Medulla oblongata (tissue), 1 donor: ENCODE measurements at regions not wholly inside any gene's neighbourhood (a gene's known extent, or its start where the extent isn't known, plus 50 kb on each side); places are given as distances from the start of the nearest gene placed in this dataset.
"Not testable (repeated sequence)": the region's sequence is repeated elsewhere in the genome, so short reads cannot be mapped to it uniquely, and the experiment has no call there.

ENCODE experiments used
- DNase-seq: peaks from one replicate; pipeline ENCODE4 v3.0.0-alpha.2; 2015; ENCODE audit errors: extremely low spot score

DNA sequence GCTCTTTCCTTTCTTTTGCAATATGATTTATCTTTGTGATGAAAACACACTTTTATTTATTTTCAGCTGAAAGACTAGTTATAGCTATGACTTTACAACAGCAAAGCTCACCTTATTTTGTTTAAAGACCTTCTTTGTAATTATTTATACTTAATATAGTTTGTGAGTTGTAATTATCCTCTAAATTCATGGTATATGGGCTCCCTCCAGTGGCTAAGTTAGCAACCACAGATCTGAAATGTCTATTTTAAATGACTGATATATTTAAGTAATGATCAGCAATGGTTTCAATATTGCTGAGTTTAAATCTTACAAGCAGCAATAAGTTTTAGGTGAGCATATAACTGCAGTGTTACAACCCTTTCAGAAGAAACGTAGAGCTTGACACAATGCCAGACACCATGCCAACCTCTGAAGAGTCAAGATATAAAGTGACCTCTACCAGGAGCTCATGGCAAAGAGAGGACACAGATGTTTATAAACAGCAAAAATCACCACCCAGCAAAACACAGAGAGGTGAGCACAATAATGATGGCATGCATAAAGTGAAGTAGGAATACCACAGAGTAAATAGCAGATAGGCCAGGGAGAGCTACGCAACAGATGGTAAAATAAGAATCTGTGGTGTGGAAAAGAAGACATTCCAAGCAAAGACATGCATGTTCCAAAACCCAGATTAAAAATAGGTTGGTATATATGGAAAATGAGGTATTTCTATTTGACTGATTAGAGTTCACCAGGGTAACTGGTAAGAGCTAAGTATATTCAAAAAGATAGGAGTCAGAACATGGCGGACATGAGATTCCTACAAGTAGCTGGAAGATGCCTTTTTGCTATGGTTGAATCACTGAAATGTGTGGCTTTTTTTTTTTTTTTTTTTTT, 143.7 kb upstream of the ZNF385D start:
- peak; percentile 19 for DNase-seq

DNA sequence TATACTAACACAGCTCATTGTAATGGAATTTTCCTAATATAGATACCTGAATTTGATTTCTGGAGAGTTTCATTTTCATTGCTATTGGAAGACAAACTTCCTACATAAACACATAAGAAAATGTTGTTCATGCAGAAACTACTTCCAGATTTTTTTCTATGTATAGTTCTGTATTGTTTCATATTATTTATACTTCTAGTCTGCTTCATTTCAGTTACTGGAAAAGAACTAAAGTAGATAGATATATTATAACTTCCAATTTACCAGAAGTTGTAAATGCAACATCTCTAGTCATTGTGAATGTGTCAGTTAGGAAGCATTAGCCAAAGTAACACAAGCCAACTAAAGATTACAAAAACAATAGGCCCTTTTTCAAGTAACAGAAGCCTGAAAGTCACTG, 147.3 kb upstream of the ZNF385D start:
- peak; percentile 7 for DNase-seq

DNA sequence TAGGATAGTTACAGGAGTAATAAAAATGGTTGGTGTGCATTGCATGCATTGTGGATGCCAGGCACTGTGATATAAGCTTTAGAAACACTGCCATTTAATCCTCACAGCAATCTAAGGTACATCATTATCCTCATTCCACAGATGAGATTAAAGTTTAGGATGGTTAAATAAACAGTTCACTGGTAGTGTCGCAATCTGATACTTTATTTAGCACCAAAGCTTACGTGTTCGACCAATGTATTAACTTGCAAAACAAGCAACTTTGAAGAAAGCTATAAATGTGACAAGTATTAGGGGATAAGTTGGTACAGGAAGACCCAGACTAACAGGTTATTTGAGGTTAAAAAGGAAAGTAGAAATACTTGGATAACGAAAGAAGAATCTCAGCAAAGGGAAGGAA, 150.5 kb upstream of the ZNF385D start:
- DNase-seq, result no peak

DNA sequence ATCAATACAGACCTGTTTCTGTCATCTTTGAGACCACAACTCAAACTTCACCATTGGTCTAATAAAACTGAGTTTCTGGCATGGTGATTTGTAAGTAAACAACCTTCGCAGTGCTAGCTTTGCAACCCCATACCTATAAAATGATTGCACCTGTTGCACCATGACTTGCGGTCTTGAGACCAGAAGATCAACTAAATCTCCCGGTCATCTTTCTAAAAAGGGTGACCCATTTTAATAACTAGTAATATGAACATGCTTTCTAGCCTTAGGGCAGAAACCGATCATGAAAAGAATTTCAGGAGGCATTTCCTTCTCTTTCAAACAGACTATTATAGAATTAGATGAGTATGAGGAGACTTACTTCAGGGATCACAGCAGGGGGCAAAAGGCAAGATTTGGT, 151.9 kb upstream of the ZNF385D start:
- DNase-seq, result no peak

DNA sequence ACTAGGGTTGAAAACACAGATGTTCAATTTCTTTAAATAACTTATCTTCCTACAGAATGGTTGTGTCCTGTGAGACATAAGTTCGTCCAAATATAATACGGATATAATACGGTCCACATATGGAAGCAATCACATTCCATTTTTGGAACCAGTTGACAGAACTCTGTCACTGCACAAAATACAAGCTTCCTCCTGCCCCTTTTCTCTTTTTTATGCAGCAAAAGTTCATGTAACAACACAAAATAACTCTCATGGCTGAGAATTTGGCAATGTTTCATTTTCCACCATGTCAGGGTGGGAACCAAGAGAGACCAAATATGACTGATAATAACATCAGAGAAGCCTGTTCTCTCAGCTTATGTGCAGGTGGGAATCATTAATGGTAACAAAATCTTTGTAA, 158.1 kb upstream of the ZNF385D start:
- no peak for DNase-seq

DNA sequence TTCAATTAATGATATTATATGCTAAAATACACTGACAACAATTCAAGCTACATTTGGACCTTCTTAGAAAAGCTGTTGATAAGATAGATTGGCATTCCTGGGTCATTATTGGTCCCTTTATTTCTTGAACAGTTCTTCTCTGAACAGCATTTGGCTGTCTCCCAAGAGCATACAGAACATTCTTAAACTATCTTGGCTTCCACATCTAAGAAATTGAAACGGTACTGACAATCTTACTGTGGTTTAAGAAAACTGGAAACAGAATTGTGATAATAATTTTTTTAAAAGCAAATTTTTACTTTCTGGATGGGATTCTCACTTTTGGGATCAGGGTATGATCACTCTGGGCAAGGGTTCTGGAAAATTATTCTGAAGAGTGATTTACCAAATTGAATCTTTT, 161.7 kb upstream of the ZNF385D start:
- DNase-seq, result no peak

DNA sequence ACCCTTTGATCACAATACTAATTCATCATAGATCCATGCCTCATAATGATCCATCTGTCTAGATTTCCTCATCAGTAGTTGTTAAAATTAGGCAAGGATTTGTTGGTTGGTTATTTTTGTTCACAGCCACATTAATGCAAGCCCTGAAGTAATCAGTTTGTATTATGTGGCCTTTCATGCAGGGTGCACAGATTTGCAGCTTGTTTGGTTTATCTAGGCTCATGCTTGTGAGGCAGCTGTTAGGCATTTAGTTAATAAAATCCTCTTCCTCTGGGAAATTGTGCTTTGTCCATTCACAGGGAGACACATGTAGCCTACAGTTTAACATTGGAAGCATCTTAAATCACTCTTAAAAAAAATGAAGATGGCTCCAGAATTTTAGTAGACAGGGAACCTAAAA, 162.8 kb upstream of the ZNF385D start:
- DNase-seq, result no peak

DNA sequence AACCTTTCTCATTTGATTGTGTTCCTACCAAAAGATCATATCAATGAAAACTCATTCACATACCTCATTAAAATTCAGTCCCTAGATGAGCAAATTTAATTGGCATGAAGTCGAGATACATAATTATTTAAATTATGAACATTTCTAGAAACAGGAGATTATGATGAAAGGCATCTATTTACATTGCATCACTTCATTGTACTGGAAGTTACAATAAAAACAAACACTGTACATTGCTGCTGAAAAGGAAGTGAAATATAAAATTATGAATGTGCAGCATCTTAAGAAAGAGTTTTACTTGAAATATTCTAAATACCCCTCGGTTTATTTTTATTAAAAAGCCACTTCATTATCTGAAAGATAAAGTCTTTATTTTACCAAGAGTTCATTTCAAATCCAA, 163.4 kb upstream of the ZNF385D start:
- DNase-seq, result no peak

DNA sequence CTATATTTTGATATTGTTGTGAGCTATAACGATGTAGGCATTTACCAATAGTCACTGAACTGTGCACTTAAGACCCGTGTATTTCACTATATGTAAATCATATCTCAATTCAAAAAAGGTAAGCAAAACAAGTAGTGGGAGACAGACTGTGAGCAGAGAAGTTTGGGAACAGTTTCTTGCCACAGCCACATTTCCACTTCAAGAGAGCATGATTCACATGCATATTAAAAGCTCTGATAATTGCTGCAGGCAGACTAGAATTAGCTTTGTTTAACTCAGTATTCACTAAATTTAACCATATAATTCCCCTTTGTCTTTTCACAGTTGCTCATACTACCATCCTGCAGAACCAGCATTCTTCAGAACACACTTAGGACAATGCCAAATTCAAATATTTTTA, 168.4 kb upstream of the ZNF385D start:
- DNase-seq, result no peak

DNA sequence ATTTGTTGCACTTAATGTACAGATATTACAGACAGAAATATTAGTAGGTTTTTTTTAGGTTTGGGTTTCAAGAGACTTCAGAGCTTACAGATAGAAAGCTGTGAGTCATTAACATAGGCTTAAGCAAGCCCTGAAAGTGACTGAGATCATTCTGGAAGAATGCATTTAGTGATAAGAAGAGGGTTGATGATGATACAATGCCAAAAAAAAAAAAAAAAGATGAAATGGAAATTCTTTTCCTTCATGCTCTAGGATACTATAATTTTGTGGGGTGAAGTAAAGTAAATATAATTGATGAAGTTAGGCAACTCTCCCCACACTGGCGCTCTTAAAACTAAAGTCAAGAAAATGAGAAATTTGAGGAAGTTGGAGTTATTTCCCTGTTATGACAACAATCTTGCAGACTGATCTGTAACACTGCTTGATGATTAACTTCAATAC, 169.4 kb upstream of the ZNF385D start:
- no peak for DNase-seq

DNA sequence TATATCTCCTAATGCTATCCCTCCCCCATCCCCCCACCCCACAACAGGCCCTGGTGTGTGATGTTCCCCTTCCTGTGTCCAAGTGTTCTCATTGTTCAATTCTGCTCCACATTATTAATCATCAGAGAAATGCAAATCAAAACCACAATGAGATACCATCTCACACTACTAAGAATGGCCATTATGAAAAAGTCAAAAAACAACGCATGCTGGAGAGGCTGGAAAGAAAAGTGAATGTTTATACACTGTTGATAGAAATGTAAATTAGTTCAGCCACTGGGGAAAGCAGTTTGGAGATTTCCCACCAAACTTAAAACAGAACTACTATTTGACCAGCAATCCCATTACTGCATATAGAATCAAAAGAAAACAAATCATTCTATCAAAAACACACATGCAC, 172.1 kb upstream of the ZNF385D start:
- DNase-seq, result not testable (repeated sequence)

DNA sequence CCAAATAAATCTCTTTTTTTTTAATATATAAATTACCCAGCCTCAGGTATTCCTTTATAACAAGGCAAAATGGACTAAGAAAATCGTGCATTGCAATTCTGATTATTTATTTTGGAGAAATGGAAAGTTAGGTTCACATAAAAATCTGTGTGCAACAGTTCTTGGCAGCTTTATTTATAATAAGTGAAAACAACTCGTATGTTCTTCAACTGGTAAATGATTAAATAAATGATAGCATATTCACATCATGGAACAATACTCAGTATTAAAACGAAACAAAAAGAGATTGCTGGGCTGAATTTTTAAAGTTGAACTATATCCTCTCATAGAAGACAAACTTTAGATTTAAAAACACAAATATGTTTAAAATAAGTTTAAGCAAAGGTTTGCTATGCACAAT, 176.3 kb upstream of the ZNF385D start:
- no peak for DNase-seq

DNA sequence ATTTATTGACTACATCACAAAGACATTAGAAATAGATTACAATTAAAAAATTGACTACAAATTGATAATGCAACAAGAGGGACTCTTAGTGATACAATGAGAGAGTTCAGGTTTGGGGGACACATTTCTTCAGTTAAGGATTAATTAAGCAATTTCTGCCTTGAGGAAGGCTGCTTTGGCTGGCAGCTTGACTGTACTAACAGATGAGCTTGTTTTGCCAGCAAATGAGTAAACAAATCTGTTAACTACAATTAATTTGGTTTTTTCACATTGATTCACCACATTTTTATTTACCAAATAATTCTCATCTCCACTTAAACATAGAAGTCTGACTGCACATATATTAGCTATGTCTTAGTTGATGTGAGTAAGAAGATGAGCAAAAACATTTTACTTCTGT, 183.6 kb upstream of the ZNF385D start:
- no peak for DNase-seq

DNA sequence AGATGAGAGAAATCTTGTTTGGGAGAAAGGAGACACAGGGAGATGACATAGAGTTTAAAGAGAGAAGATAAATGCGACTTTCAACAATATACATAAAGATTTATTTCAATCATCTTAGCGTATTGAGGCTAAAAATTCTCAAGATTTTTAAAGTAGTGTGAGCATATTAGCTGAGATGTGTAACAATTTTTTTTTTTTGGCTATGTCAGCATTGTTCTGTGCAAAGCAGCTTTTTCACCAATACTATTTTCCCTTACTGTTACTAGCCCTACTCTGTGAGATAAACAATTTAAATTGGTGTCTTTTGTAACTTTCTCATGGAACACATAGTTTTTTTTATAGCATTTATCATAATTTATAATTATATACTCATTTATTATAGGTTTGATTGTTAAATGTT, 185.2 kb upstream of the ZNF385D start:
- DNase-seq, result no peak

DNA sequence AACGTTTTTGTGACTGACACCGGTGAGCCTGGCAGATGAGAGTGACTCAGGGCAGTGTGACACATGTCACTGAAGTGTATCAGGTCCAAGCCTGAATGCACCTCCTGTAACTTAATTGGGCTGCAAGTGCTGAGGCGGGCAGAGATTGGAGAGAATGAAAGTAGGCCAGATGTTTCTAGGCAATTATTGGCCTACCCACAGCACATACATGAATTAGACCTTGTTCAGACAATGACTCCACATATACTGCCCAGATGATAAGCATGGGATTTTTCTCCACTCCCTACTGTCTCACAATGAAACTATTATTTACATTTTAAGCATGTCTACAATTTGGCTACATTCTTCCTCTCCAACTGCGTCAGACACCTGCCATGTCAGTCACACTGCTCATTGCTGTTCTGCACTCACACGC, 187.3 kb upstream of the ZNF385D start:
- DNase-seq, result no peak

DNA sequence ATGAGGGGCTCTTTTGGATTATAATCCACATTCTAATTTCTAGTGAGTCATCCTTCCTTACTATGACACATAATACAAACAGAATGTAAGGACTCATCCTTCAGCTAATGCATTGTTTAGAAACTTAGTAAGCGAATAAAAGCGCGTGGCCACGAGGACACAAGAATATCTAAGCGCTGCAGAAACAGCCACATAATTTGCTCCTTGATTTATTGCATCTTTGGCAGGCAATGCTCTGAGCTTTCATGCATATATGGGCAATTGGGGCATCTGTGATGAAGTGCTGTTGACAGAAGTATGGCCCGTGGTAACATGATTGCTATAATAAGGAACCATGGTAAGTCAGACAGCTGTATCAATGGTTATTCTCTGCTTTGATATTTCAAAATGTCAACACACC, 191.3 kb upstream of the ZNF385D start:
- DNase-seq, result no peak

DNA sequence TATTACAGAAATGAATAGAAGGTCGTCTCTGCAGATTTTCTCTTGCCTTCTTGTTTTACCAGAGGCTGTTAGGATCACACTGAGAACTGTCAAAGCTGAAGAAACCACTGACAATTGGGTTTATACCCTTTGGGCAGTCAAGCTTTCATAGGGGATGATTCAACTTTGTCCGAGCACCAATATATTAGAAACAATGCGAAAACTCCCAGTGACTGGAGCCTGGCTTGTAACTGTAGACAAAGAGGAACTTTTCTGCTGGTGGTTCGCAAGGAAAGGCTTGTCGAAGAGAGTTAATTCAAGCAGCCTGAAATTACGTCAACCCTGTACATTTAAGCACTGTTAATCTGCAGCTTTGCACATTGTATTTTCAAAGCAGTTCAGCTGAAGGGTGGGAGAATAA, 193.2 kb upstream of the ZNF385D start:
- no peak for DNase-seq

DNA sequence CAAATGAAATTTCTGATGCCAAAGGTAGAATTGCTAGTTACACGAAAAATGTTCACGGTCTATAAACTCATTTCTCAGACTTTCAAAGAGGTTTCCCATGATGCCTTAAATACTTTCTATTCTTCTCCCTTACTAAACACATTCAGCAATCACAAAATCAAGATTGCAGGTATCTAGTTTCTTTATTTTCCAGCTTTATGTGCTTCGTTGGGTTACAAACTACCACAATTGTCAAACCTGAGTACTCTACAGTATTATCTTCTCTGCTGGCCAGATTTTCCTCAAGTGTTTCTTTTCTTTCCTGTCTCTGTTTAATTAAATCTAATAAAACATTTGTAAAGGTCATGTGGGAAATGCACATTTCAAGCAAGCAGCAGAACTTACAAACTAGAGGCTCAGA, 201.8 kb upstream of the ZNF385D start:
- no peak for DNase-seq

DNA sequence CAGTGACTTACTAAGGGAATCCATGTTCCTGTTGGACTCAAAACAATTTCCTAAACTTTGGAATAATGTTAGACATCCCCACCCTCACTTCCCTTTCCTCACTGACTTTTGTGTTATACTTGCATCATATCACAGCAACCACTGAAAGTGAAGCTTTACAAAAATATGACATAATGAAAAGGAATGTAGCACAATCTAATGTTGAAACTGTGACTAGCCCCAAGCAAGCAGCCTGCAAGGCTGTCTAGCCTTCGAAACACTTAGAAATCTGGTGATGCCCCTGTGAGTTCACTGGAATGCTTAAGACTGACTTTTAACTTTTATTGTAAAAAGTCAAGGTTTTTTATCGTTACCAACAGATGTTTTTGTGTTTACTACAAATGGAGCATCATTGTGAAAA, 203.7 kb upstream of the ZNF385D start:
- DNase-seq, result no peak

DNA sequence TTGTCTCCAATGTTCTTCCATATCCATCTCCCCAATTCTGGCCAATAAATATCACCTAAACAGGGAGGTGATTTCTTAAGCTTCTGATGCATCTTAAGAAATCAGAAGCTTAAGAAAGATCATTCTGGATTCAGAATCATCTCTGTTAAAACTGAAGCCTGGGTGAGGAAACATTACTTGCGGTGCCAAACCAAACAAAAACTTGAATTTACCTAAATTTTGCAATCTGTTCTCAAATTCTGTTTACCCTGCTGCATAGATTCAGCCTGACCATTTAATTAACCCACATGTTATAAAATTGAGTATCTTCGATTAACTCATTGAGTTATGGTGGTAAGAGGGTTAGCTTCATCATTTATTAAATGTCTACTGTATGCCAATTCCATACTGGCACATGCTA, 204.4 kb upstream of the ZNF385D start:
- no peak for DNase-seq

DNA sequence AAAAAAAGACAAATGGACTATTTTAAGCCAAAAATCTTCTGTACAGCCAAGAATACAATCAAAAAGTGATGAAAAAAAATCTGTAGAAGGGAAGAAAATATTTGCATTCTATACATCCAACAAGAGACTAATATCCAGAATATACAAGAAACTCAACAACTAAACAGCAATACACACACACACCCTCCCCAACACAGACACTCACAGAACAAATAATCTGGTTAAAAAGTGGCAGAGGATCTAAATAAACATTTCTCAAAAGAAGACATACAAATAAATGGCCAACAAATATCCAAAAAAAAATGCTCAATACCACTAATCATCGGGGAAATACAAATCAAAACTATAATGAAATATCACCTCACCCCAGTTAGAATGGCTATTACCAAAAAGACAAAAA, 209.0 kb upstream of the ZNF385D start:
- no peak for DNase-seq

DNA sequence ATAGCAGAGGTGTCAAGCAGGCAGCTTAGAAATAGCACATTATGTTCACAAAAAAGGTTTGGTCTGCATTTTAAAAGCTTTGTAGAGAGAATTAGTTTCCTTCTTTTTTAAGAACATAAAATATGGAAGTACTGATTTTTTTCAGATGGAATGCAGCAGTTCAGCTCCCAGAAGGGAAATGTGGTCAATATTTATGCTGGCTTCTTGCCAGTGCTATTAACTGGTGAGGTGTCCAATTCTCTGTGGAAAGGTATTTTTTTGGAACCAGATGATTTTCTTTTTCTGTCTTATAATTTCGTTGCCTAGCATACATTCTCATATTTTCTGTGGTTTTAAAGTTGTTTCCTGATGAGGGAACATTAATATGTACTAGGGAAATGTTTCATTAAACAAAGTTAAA, 211.4 kb upstream of the ZNF385D start:
- DNase-seq, result no peak

DNA sequence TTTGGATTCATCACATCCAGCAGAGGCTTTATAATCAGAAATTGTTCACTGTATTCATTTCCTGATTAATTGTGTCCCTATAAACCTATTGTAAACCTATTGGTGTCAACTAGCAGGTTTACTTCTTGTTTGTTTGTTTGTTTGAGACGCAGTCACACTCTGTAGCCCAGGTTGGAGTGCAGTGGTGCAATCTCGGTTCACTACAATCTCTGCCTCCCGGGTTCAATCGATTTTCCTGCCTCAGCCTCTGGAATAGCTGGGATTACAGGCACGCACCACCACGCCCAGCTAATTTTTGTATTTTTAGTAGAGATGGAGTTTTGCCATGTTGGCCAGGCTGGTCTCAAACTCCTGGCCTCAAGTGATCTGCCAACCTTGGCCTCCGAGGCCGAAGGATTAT, 215.4 kb upstream of the ZNF385D start:
- DNase-seq, result not testable (repeated sequence)

DNA sequence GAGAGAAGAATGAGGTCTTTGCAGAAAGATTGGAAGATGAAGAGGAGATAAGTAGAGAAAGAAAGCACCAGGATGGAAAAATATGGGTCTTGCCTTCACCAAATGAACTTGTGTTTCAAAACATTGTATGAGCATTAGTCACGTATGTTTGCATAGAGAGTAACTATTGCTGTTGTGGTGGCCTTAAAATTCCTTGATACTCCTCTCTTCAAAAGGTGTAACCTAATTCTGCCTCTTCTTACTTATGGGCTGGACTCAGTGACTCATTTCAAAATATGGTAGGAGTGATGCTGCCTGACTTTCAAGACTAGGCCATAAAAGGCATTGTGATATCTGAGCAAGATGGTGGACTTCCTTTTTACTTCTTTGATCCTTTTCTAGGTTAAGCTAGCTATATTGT, 228.7 kb upstream of the ZNF385D start:
- no peak for DNase-seq
